NAMALWA (cell line): ENCODE measurements at regions not wholly inside any gene's neighbourhood (a gene's known extent, or its start where the extent isn't known, plus 50 kb on each side); places are given as distances from the start of the nearest gene placed in this dataset.

Experiments
- DNase-seq: peaks from one replicate; pipeline ENCODE4 v3.0.0-alpha.2; 2015; ENCODE audit warnings: low spot score

DNA sequence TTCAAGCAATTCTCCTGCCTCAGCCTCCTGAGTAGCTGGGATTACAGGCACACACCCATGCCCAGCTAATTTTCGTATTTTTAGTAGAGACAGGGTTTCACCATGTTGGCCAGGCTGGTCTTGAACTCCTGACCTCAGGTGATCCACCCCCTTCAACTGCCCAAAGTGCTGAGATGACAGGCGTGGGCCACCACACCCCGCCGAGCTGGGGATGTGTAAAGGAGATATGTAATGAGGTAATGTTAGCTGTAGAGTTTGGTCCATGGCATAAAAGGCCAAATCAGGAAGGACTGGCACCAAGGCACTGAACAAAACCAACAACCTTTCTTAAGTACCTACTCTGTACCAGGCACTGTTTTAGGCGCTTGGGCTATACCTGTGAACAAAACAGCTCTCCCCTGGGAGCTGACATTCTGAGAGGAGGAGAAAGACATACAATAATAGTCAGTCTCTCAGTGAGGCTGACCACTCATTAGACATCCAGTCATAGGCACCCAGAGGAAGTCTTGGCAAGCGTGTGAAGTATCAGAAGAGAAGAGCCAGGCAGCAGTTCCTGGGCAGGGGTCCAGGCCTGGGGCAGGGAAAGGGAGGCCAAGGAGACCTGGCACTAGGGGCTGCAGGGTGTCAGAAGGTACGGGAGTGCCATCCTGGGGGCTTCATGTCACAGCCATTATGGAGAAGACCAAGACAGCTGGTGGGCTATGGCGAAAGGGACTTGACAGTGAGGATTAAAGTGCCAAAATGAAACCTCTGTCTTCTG is 164.8 kb upstream of the DTNBP1 start:
- no peak for DNase-seq

DNA sequence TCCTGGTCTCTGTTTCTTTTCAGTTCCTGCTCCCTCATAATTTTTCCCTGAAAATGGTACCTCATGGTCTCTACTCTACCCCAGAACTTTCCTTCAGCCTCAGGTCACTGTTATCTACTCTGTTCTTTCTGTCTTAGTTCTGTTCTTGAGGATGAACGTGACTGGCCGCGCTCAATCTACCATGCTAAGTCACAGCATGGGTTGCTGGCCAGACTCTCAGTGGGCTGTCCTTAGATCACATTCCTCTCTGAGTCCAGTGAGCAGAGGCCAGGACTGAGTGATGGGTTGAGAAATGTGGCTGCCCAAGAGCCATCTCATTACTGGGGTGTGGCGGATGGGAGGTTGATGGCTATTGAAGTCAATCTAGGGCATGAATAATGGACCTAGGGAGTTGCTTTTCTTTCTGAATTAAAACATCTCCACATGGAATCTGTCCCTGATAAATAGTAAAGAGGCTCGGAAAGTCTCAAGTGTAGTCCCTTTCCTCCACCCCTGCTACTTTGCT is 164.0 kb upstream of the DTNBP1 start:
- DNase-seq = no peak

DNA sequence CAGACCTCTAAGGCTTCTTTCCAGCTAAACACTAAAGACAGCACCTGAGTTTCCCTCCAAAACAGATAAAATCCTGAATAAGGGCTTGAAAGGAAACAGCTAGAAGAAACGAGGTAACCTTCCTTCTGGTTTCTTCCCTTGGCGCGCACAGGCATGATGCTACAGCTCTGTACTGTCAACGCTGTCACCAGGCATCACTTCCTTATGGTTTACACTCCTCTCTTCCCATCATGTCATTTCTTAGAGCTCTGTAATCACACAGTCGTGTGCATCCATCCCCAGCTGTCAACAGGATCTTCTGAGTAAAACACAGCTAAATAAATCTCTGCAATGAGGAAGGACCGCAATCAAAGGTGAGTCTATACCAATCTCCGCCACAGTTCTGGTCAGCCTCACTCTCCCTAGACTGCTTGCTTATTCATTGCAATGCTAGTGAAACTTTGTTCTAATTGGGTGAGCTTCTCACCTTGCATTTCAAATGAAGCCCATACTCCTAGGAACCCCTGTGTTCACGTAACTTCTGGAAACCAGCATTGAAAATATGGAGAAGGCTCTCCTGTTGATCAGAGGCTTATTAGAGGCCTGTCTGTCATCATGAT is 162.6 kb upstream of the DTNBP1 start:
- no peak for DNase-seq

DNA sequence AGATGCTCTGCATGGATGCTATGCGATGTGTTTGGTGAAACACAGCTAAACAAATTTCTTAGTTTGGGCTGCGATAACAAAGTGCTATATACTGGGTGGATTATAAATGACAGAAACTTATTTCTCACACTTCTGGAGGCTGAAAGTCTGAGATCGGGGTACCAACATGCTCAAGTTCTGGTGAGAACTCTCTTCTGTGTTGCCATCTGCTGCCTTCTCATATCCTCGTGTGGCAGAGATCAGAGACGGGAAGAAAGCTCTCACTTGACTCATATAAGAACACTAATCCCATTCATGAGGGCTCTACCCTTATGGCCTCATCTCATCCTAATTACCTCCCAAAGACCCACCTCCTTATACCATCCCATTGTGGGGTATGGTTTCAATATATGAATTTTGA is 162.0 kb upstream of the DTNBP1 start:
- no peak for DNase-seq

DNA sequence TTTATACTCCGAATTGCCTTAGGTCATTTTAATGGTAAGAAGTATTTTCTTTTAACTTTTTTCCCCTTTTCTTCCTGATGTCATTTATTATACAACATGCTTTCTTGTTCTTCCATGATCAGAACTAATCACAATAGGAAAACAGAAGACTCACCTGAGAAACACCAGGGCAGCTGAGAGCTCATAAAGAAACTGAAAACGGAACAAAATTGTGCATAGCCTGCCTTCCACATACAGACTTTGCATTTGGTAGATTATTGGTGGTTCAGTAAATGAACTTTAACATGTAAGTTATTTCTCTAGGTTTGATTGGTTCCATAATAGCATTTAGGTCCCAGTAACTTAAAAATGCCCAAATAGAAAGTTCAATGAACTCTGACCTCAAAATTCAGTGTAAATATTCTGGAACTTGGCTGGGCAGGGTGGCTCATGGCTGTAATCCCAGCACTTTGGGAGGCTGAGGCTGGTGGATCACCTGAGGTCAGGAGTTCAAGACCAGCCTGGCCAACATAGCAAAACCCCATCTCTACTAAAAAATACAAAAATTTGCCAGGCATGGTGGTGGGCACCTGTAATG is 161.1 kb upstream of the DTNBP1 start:
- no peak for DNase-seq

DNA sequence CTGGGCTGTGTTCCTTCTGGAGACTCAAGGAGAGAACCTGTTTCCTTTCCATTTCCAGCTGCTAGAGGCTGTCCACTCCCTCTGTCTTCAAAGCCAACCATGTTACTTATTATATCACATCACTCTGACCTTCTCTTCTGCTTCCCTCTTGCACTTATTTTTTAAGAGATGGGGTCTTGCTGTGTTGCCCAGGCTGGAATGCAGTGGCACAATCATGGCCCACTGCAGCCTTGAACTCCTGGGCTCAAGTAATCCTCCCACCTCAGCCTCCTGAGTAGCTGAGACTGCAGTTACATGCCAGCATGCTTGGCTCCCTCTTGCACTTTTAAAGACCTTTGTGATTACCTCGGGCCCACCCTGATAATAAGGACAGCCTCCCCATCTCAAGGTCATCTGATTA is 160.0 kb upstream of the DTNBP1 start:
- DNase-seq = no peak

DNA sequence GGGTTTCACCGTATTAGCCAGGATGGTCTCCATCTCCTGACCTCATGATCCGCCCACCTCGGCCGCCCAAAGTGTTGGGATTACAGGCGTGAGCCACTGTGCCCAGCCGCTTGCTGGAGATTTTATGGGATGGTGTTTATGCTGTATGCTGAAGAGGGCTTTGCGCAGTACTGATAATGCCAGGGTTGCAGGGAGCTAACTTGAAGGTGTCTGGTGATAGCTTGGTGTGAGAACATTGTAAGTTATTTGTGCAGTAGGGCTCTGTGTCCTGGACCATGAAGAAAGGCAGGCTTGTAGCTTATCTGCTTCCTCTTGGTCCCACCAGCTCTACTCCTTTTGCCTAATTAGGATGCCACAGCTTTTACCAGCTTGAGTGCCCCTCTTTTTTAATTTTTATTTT is 157.0 kb upstream of the DTNBP1 start:
- DNase-seq = no peak

DNA sequence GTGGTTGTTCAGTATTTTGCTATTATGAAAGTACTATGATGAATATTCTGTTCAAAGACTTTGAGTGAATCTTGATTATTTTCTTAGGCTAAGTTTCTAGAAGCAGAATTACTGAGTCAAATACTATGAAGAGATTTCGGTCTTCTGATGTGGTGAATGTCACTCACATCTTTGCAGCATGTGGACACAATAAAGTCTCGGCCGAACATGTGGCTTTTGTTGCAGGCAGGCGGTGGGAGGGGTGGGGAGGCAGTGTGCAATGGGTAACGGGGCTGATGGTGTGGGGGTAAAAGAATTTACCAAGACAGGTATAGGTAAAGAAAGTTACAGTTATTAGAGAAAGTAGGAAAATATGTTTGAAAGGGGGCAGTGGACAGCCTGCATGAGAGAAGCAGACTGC is 156.4 kb upstream of the DTNBP1 start:
- no peak for DNase-seq

DNA sequence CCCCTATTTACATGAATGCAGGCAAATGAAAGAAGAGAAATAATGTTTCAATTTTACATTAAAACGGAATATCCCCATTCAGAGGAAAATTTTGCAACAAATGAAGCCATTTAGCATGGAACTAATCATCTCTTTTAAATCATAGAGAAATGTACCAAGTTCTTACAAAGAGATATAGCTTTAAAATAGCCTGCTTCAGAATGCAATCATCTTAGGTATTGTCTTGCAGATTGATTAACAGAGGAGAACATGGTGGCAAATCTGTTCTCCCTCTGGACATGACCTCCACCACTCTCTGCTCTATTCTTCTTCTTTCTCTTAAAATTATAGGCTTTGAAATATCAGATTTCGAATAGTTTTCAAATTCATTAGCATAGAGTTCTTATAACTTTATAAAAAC is 155.7 kb upstream of the DTNBP1 start:
- DNase-seq = no peak

DNA sequence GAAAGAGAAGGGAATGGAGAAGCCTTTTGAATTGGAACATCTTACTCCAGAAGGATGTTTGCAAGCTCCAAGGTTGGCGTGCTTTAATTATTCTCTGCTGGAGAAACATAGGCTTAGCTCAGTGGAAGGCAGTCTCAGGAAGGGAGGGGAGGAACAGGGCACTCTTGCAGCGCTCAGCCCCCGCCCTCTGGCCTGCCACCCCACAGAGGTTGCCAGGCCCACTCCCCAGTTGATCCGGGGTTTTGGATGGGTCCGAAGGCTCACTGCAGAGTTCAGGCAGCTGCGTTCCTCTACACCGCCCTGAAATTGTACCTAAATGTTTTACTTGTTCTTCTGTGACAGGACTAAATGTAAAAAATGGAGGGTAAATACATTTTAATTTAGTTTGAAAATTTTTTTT is 155.2 kb upstream of the DTNBP1 start:
- DNase-seq = no peak

DNA sequence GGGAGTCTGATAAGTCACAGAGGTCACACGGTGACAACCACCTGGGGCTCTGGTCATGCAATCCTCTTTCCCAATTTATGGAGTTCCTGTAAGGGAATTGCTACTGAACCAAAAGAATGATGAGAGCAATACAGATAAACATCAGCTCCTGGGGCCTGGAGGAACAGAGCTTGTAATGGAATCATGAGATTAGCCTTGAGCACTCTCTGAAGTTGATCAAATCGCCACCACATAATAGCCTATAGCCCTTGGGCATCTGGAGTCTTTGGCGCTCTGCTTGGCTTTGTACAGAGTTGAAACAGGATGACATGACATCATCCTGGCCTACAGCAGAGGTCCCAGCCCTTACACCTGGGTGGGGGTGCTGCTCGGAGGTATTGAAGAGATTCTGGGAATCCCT is 154.3 kb upstream of the DTNBP1 start:
- DNase-seq = no peak

DNA sequence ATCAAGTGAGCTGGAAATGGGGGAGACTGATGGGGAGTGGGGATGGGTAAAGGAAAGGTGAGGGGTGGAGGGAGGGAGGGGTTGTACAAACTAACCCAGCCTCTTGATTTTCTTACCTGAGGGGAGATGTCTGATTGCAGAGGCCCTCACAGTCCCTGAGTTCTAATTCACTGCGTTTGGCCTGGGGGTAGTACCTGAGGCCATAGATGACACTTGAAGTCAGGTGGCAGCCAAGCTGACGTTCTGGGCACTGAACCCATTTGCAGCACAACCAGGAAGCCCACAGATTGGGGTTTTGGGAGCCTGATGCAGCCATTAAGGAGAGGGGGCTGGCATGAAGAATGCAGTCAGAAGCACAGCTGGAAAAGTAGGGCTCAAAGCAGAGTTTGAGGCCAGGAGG is 153.8 kb upstream of the DTNBP1 start:
- DNase-seq = no peak

DNA sequence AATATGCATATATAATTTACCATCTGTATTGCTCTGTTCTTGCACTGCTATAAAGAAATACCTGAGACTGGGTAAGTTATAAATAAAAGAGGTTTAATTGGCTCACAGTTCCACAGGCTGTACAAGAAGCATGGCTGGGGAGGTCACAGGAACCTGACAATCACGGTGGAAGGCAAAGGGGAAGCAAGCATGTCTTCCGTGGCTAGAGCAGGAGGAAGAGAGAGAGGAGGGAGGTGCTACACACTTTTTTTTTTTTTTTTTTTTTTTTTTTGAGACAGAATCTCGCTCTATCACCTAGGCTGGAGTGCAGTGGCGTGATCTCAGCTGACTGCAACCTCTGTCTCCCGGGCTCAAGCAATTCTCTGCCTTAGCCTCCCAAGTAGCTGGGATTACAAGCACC is 150.9 kb upstream of the DTNBP1 start:
- DNase-seq = peak; percentile 17

DNA sequence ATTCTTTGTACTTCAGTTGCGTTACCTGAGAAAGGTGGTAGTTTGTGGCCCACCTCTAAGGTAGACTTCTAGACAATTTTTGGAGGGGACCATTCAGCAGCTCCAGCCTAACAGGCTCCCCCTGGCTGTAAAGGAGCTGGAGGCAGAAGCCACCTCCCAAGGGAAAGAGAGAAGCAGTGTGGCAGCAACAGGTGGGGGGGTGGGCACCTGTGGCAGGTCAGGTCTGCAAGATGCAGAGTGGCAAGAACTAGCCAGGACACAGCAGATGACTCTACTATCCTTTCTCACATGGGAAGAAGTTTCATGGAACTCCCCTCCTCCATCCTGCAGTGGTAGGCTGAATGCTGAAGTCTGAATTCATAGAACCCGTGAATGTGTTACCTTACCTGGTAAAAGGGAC is 148.3 kb upstream of the DTNBP1 start:
- no peak for DNase-seq

DNA sequence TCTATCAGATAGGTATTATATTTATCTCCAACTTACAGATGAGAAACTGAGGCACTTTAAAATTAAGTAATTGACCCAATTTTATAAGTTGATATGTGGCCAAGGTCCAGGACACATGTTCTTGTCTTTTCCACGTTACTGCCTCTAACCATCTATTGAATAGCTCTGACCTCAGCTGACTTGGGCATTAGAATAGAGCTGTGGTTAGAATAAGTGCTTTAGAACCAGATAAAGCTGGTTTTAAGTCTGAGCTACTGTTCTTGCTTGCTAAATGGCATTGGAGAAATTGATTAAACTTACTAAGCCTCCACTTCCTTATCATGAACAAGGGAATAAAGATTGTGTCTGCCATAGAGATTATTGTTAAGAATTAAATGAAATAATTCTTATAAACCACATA is 147.8 kb upstream of the DTNBP1 start:
- DNase-seq = no peak

DNA sequence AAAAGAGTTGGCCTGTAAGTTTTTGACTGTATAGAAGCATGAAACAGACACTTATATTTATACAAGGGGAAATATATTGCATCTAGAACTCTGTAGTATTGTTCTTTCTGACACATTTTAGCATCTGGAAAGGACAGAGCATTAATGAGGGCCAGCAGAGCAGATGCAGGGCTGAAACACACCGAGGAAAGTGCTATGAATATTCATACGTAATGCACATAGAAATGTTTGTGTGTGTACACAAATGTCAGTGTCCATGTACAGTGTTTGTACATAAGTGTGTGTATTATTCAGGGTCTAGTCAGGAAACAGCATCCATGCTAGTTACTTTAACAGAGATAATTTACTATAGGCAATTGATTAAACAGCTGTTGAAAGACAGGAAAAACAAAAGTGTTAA is 146.5 kb upstream of the DTNBP1 start:
- DNase-seq = no peak

DNA sequence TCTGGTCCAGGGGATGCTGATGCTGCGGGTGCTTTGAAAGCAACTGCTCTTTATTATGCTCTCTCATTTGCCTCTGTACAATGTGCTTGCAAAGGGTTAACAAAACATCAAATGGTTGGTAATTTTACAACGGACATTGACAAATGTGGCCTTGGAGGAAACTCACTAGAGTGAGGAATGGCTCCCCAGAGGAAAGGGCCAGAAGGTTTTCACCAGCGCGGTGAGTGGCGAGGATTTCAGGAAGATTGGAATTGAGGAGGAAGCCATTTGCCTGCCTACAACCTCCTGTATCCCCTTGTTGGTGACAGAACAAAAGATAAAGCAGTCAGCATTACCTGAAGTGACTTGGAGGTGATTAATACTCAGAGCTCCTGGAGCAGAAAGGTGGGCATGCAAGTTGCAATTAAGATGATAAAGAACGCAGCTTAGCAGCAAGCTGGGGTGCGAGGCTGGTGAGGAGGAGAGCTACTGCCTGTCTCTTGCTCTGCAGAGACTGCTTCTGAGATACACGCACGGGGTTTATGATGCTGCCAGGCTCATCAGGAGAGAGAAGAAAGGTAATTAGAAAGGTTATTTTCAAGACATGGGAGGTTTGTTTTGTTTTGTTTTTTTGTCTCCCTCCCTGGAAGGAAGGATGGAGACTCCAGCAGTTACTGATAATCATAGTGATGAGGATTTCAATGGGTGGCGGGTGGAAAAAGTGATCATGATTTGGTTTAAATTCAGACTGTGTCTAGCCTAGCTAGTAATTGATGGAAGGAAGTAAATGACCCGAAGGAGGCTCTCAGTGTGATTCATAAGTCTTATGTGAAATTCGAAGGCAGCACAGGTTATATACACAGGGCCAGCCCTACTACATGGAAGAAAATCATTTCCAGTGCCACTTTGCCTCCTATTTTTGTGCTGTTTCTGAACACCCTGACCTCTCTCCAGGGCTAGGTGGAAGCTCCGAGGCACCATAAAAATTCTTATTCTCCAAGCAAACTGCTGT is 141.6 kb upstream of the DTNBP1 start:
- DNase-seq = no peak

DNA sequence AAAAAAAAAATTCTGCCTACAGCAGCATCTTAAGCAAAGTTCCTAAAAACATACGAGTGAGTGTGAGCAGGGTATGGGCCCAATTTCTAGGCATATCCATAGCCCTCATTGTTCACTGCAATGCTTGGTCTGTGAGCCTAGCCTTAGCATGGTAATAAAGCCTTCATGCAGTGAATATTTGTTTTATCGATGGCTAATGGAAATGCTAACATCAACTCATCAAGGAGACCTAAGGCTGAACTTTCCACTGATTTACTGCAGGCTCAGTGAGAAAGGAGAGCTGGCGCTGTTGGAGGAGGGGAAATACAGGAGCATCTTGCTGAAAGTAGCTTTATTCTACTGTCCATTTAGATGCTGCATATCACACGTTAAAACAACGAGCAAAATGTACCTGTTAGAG is 139.6 kb upstream of the DTNBP1 start:
- DNase-seq = no peak

DNA sequence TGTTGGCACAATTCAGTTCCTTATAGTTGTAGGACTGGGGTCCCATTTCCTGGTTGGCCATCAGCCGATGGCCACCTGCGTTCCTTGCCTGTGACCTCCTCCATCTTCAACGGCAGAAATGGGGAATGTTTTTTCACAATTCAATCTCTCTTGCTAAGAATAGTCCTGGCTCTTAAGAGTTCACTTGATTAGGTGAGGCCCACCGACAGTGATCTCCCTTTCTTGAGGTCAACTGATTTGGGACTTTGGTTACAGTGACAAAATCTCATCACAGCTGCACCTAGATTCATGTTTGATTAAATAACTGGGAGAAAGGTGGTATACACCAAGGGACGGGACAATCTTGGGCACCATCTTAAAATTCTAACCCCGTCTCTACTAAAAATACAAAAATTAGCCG is 139.1 kb upstream of the DTNBP1 start:
- DNase-seq = no peak

DNA sequence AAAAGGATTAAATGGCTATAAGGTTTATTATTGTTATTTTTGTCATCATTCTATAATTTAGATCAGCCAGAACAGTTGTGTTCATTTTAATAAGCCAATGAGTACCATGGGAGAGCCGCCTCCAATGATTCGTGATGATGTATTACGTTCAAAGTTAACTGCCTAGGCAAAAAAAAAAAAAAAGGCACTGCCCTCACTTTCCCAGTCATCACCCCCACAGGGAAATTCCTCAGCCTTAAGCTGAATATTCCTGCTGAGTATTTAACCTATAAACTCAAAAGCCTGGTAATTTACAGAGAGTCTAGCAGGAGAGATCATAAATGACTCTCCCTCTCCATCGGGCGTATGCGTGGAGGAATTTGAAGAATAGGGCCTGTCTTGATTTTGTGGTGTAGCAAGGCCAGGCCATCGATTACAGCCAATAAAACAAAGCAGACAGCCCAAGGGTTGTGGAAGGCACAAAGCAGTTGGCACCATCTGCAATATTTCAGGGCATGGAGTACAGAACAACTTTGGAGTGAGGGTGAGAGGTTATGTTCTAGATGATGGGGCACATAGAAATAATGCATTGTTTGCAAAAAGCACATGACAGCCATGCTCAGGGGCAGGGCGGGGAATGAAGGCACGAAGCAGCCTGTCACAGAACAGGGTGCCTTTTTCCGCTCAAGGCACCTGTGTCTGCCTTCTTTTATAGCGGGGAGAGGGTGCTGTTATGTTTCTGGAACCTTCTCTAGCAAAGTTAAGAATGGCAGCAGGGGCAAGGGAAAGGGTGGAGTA is 138.2 kb upstream of the DTNBP1 start:
- DNase-seq = no peak

DNA sequence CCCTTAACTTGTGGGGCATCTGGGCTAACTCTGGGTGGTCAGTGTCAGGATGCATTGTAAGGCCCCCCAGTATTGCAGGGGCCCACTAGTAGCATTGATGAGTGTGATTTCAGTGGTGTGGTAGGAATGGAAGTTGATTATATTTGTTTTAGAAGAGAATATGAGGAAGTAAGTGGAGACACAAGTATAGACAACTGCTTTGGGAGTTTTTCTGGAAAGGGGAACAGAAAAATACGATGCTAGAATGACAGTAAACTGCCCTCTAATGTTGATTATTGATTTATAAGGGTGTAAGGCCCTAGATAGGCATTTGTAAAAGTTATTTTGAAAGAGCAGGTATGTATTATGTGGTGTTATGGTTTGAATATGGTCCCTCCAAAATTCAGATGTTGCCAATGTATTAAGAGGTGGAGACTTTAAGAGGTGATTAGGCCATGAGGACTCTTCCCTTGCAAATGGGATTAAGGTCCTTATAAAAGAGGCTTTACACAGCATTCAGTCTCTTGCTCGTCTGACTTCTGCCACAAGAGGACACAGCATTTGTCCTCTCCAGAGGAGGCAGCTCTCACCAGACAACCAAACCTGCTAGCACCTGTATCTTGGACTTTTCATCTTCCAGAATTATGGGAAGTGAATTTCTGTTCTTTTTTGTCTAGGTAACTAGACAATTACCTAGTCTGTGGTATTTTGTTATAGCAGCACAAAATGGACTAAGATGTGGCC is 135.9 kb upstream of the DTNBP1 start:
- DNase-seq = no peak
